ENCODE measurements at regions not wholly inside any gene's neighbourhood (a gene's known extent, or its start where the extent isn't known, plus 50 kb on each side); places are given as distances from the start of the nearest gene placed in this dataset.

DNA sequence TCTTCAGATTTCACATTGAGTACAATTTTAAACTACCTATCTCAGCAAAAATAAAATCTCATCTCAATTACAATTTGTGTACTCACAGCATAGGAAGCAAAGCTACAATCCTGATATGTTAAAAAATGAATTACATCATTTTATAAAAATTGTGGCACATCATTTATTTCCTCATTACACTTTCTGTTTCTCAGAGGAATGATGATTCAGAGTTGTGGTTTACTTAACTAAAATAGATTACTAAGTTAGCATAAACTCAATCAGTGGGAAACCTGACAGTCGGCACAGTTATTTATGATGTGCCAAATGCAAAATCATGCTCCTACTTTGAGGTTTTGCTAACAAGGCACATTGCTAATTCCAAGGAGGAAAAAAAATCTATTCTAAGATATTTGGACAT lies 325.0 kb downstream of the FBXO8 start:
- no peak for TF ChIP-seq CTCF (IDR thresholded peaks at IDR 0.05)
- TF ChIP-seq EZH2 (IDR thresholded peaks at IDR 0.05) = no peak
- TF ChIP-seq EZH2phosphoT487 (IDR thresholded peaks at IDR 0.05) = no peak
